Endodermal cell (in vitro differentiated cells): ENCODE measurements at regions not wholly inside any gene's neighbourhood (a gene's known extent, or its start where the extent isn't known, plus 50 kb on each side); places are given as distances from the start of the nearest gene placed in this dataset.

ENCODE experiments used
- DNase-seq: peaks from one replicate; pipeline ENCODE4 v3.0.0-alpha.2; 2017
- H3K27ac ChIP-seq: 2 replicates; pipeline ENCODE4 v1.5.1; 2013; ENCODE audit warnings: mild to moderate bottlenecking, low read depth, low read length, moderate library complexity
- H3K27me3 ChIP-seq: 2 replicates; pipeline ENCODE4 v1.6.1; 2013; ENCODE audit warnings: mild to moderate bottlenecking, low read length, moderate library complexity; ENCODE audit not compliant: insufficient read depth, control insufficient read depth, poor library complexity, severe bottlenecking
- H3K36me3 ChIP-seq: 2 replicates; pipeline ENCODE4 v1.7.0; 2013; ENCODE audit warnings: mild to moderate bottlenecking, low read length, moderate library complexity; ENCODE audit not compliant: control insufficient read depth, insufficient read depth
- H3K4me1 ChIP-seq: one replicate; pipeline ENCODE4 v1.7.0; 2013; ENCODE audit warnings: low read length; ENCODE audit not compliant: control insufficient read depth, insufficient read depth
- H3K4me3 ChIP-seq: 2 replicates; pipeline ENCODE4 v1.5.1; 2013; ENCODE audit warnings: mild to moderate bottlenecking, low read length, moderate library complexity
- H3K9ac ChIP-seq: 2 replicates; pipeline ENCODE4 v1.6.1; 2013; ENCODE audit warnings: mild to moderate bottlenecking, low read length, moderate library complexity; ENCODE audit not compliant: poor library complexity, severe bottlenecking; ENCODE audit errors: extremely low read depth
- H3K9me3 ChIP-seq: 2 replicates; pipeline ENCODE4 v1.6.1; 2013; ENCODE audit warnings: mild to moderate bottlenecking, low read length, moderate library complexity; ENCODE audit not compliant: control insufficient read depth
- H3K27ac Mint-ChIP-seq: 2 replicates; pipeline ENCODE4 v1.8.0; 2020; ENCODE audit warnings: mixed read lengths
- H3K27me3 Mint-ChIP-seq: 2 replicates; pipeline ENCODE4 v1.8.0; 2021; ENCODE audit warnings: mild to moderate bottlenecking, mixed read lengths; ENCODE audit not compliant: insufficient read depth
- H3K36me3 Mint-ChIP-seq: 2 replicates; pipeline ENCODE4 v1.8.0; 2020; ENCODE audit warnings: low read depth, mixed read lengths
- H3K4me1 Mint-ChIP-seq: 2 replicates; pipeline ENCODE4 v1.8.0; 2020; ENCODE audit warnings: mixed read lengths
- H3K4me3 Mint-ChIP-seq: 2 replicates; pipeline ENCODE4 v1.8.0; 2020; ENCODE audit warnings: mild to moderate bottlenecking, moderate library complexity, mixed read lengths
- H3K9me3 Mint-ChIP-seq: 2 replicates; pipeline ENCODE4 v1.8.0; 2020; ENCODE audit warnings: mild to moderate bottlenecking, mixed read lengths
- WGBS, 2 experiments: methylation state at CpG; one replicate each; pipeline versions ENCODE4 v1.1.5 to v1.1.7; 2013; ENCODE audit warnings: missing lambda C conversion rate in 2 of 2, mixed read lengths in 1 of 2; ENCODE audit not compliant: insufficient coverage in 1 of 2, insufficient read length in 1 of 2; 5-methylcytosine and 5-hydroxymethylcytosine counted together
- TF ChIP-seq, protein P1 (sequence below): fragments of 200-600 bp; sonication (generic); conservative IDR thresholded peaks from 2 replicates; pipeline ENCODE4 v1.5.0; 2021; ENCODE audit warnings: antibody characterized with exemption, mild to moderate bottlenecking

DNA sequence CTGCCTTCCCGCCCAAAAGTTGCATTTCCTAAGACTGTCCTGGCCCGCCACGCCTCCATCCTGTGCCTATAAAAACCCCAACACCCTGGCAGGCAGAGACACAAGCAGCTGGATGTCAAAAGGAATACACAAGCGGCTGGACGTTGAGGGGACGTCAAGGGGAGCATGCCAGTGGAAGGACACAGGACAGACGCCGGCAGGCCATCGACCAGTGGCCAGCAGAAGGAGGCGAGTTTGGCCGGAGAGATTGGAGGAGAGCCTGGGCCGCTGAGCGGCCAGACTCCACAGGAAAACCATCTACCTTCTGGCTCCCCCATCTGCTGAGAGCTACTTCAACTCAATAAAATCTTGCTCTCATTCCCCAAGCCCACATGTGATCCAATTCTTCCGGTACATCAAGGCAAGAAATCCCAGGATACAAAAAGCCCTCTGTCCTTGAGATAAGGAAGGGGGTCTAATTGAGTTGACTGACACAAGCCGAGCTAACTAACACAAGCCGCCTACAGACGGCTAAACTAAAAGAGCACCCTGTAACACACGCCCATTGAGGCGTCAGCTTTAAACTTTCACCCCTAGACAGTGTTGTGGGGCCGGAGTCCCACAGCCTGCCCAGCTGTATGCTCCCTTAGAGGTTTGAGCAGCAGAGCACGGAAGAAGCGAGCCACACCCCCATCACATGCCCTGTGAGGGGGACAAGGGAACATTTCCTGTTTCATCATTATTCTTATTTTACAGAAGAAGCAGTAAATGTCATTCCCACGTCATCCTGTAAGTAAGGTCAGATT, 150.3 kb upstream of the PHYHIPL start:
- no peaks in the 10 kb centered on the region for H3K4me1 ChIP-seq
- no peaks in the 10 kb centered on the region for H3K9me3 ChIP-seq
- no peak for DNase-seq
- no peaks in the 10 kb centered on the region for H3K9me3 Mint-ChIP-seq
- no peaks in the 10 kb centered on the region for H3K36me3 Mint-ChIP-seq
- H3K27ac Mint-ChIP-seq, result no peak overlapping the region
- H3K4me3 Mint-ChIP-seq, result no peak overlapping the region
- H3K4me1 Mint-ChIP-seq, result no peaks in the 10 kb centered on the region
- no peaks in the 10 kb centered on the region for H3K36me3 ChIP-seq
- no peaks in the 10 kb centered on the region for H3K27me3 Mint-ChIP-seq
- TF ChIP-seq, protein P1, sequence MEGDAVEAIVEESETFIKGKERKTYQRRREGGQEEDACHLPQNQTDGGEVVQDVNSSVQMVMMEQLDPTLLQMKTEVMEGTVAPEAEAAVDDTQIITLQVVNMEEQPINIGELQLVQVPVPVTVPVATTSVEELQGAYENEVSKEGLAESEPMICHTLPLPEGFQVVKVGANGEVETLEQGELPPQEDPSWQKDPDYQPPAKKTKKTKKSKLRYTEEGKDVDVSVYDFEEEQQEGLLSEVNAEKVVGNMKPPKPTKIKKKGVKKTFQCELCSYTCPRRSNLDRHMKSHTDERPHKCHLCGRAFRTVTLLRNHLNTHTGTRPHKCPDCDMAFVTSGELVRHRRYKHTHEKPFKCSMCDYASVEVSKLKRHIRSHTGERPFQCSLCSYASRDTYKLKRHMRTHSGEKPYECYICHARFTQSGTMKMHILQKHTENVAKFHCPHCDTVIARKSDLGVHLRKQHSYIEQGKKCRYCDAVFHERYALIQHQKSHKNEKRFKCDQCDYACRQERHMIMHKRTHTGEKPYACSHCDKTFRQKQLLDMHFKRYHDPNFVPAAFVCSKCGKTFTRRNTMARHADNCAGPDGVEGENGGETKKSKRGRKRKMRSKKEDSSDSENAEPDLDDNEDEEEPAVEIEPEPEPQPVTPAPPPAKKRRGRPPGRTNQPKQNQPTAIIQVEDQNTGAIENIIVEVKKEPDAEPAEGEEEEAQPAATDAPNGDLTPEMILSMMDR, result no peak
- H3K27ac ChIP-seq, result no peak overlapping the region
- H3K9ac ChIP-seq, result no peak overlapping the region
- no peak overlapping the region for H3K4me3 ChIP-seq
- 92 to 98% methylated on average over 14 to 23 of the region's 23 CpGs for WGBS, 2 experiments
- no peaks in the 10 kb centered on the region for H3K27me3 ChIP-seq

DNA sequence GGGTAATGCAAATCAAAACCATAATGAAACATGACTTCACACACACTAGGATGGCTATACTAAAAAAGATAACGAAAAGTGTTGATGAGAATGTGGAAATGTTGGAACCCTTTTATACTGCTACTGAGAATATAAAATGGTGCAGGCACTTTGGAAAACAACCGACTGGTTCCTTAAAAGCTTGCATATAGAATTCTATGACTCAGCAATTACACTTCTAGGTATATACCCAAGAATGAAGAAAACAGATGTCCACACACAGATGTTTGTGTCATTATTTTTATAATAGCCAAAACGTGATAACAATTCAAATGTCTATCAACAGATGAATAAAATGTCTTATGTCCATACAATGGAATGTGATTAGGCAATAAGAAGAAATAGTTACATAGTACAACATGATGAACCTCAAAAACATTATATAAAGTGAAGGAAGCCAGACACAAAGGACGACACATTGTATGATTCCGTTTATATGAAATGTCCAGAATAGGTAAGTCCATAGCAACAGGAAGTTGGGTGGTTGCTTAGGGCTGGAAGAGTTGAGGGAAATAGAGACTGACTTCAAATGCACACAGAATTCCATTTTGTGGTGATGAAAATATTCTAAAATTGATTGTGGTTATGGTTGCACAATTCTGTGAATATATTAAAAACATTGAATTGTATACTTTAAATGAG, 148.3 kb upstream of the PHYHIPL start:
- H3K27me3 Mint-ChIP-seq, result no peaks in the 10 kb centered on the region
- H3K4me3 Mint-ChIP-seq, result no peak overlapping the region
- no peaks in the 10 kb centered on the region for H3K36me3 Mint-ChIP-seq
- WGBS, 2 experiments, result 90 to 95% methylated on average over 2 to 5 of the region's 5 CpGs
- TF ChIP-seq, protein P1, result no peak
- Histone ChIP-seq H3K4me1 (no peaks in the 10 kb centered on the region), H3K4me3 (no peak overlapping the region), H3K27me3 (no peaks in the 10 kb centered on the region), H3K36me3 (no peaks in the 10 kb centered on the region), H3K27ac (no peak overlapping the region), H3K9me3 (no peaks in the 10 kb centered on the region), H3K9ac (no peak overlapping the region)
- no peaks in the 10 kb centered on the region for H3K4me1 Mint-ChIP-seq
- no peak for DNase-seq
- H3K27ac Mint-ChIP-seq, result no peak overlapping the region
- H3K9me3 Mint-ChIP-seq, result no peaks in the 10 kb centered on the region

DNA sequence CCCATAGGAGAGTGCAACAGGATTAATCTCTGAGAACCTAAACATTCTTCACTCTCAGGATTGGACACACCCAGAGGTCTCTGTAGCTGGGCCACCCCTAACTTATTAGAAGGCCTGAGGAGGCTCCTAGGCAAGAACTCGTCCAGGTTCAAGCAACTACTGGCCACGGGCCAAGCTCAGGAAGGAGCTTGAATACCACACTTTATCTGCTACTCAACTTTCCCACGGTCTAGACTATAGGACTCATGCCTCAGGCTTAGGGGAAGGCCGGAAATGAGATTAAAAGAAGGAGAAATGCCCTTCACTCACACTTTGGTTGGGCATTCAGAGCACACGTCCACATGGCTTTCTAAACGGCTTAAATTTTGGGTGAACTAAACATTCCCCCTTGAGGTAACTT, 142.8 kb upstream of the PHYHIPL start:
- H3K9me3 ChIP-seq, result no peaks in the 10 kb centered on the region
- H3K9ac ChIP-seq, result no peak overlapping the region
- no peaks in the 10 kb centered on the region for H3K4me1 ChIP-seq
- no peak for DNase-seq
- no peak overlapping the region for H3K4me3 ChIP-seq
- H3K36me3 Mint-ChIP-seq, result no peaks in the 10 kb centered on the region
- H3K27ac Mint-ChIP-seq, result no peak overlapping the region
- H3K27ac ChIP-seq, result no peak overlapping the region
- H3K27me3 ChIP-seq, result no peaks in the 10 kb centered on the region
- H3K9me3 Mint-ChIP-seq, result no peaks in the 10 kb centered on the region
- TF ChIP-seq, protein P1, result no peak
- no peaks in the 10 kb centered on the region for H3K27me3 Mint-ChIP-seq
- WGBS, 2 experiments, result 87 to 97% methylated on average over 6 of the region's 6 CpGs
- no peaks in the 10 kb centered on the region for H3K36me3 ChIP-seq
- no peak overlapping the region for H3K4me3 Mint-ChIP-seq
- H3K4me1 Mint-ChIP-seq, result no peaks in the 10 kb centered on the region
